Osteocyte (in vitro differentiated cells): ENCODE measurements at regions not wholly inside any gene's neighbourhood (a gene's known extent, or its start where the extent isn't known, plus 50 kb on each side); places are given as distances from the start of the nearest gene placed in this dataset.

Experiments
- DNase-seq: peaks from one replicate; pipeline ENCODE4 v3.0.0; 2021; ENCODE audit warnings: mixed read lengths; ENCODE audit not compliant: unreplicated experiment; ENCODE audit errors: extremely low spot score
- H3K27ac Mint-ChIP-seq: one replicate; pipeline ENCODE4 v1.8.0; 2021; ENCODE audit warnings: mild to moderate bottlenecking, mixed read lengths; ENCODE audit not compliant: unreplicated experiment
- H3K27me3 Mint-ChIP-seq: one replicate; pipeline ENCODE4 v1.8.0; 2021; ENCODE audit warnings: mixed read lengths; ENCODE audit not compliant: unreplicated experiment
- H3K36me3 Mint-ChIP-seq: one replicate; pipeline ENCODE4 v1.8.0; 2021; ENCODE audit warnings: mixed read lengths; ENCODE audit not compliant: unreplicated experiment
- H3K4me1 Mint-ChIP-seq: one replicate; pipeline ENCODE4 v1.8.0; 2021; ENCODE audit warnings: mixed read lengths; ENCODE audit not compliant: unreplicated experiment
- H3K4me3 Mint-ChIP-seq: one replicate; pipeline ENCODE4 v1.8.0; 2021; ENCODE audit warnings: mild to moderate bottlenecking, moderate library complexity, mixed read lengths; ENCODE audit not compliant: unreplicated experiment
- H3K9me3 Mint-ChIP-seq: one replicate; pipeline ENCODE4 v1.8.0; 2021; ENCODE audit warnings: mixed read lengths; ENCODE audit not compliant: unreplicated experiment
- CTCF ChIP-seq: fragments of 200-600 bp; sonication (generic); IDR thresholded peaks from 2 replicates; pipeline ENCODE4 v1.5.0; 2021; ENCODE audit warnings: antibody characterized with exemption, mild to moderate bottlenecking, moderate library complexity

- Mint-ChIP-seq H3K9me3 (no peaks in the 10 kb centered on the region), H3K4me1 (peaks cover 26% of the 10 kb centered on the region), H3K27me3 (no peaks in the 10 kb centered on the region), H3K27ac (peak overlapping the region; percentile 53), H3K36me3 (no peaks in the 10 kb centered on the region), H3K4me3 (no peak overlapping the region)
- DNase-seq, result peak; percentile 71
- no peak for TF ChIP-seq CTCF
Measured at GRCh38 chr1:114342376-114342775, 168.6 kb downstream of the TRIM33 start.

DNA sequence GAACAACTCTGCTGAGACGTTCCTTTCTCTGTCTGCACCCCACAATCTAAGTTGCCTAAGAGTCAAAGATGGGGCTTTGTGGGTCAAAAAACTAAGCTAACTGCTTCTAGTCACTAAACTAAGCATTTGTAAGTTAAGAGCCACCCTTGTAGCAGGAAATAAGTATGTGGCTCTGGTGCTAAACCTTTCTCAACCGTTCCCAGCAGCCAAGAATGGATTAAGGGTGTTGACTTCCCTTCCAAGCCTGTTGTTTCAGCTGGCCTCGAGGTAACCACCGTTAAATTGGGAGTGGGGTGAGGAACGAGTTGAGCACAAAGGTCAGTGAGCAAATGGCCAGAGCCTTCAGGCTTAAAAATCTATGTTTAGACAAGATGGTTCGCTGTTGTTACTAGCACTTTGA is 169.1 kb downstream of the TRIM33 start:
- no peaks in the 10 kb centered on the region for H3K36me3 Mint-ChIP-seq
- peak; percentile 74 for DNase-seq
- no peaks in the 10 kb centered on the region for H3K27me3 Mint-ChIP-seq
- peaks cover 26% of the 10 kb centered on the region for H3K4me1 Mint-ChIP-seq
- peak overlapping the region; percentile 53 for H3K27ac Mint-ChIP-seq
- H3K9me3 Mint-ChIP-seq, result no peaks in the 10 kb centered on the region
- H3K4me3 Mint-ChIP-seq, result no peak overlapping the region
- no peak for TF ChIP-seq CTCF

GRCh38 chr1:114341299-114341698 is 169.7 kb downstream of the TRIM33 start:
- Mint-ChIP-seq H3K4me3 (no peak overlapping the region), H3K27ac (peak overlapping the region; percentile 53), H3K4me1 (peaks cover 24% of the 10 kb centered on the region), H3K9me3 (no peaks in the 10 kb centered on the region), H3K27me3 (no peaks in the 10 kb centered on the region), H3K36me3 (no peaks in the 10 kb centered on the region)
- no peak for DNase-seq
- no peak for TF ChIP-seq CTCF

DNA sequence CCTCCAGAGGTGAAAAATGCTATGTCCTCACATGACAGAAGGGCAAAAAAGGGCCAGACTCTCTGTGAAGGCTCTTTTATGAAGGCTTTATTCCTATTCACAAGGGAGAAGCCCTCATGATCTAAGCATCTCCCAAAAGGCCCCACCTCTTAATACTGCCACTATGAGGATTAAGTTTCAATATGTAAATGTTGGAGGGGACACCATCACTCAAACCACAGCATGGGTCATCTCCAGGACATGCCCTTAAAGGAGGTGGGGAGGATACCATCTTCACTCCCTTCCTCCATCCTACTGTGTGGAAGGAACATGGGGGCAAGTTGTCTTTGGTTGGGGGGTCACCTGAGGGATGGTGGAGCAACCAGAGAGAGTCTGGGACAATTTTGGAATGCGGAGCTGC is 170.1 kb downstream of the TRIM33 start:
- DNase-seq, result peak; percentile 5
- Mint-ChIP-seq H3K4me3 (no peak overlapping the region), H3K27me3 (no peaks in the 10 kb centered on the region), H3K9me3 (no peaks in the 10 kb centered on the region), H3K36me3 (no peaks in the 10 kb centered on the region), H3K4me1 (peaks cover 22% of the 10 kb centered on the region), H3K27ac (no peak overlapping the region)
- no peak for TF ChIP-seq CTCF

- no peaks in the 10 kb centered on the region for H3K9me3 Mint-ChIP-seq
- no peak overlapping the region for H3K27ac Mint-ChIP-seq
- no peak overlapping the region for H3K4me3 Mint-ChIP-seq
- no peak for DNase-seq
- H3K36me3 Mint-ChIP-seq, result no peaks in the 10 kb centered on the region
- no peak for TF ChIP-seq CTCF
- H3K27me3 Mint-ChIP-seq, result peaks cover 9% of the 10 kb centered on the region
- peaks cover 20% of the 10 kb centered on the region for H3K4me1 Mint-ChIP-seq
Measured at GRCh38 chr1:114339379-114339778, 171.6 kb downstream of the TRIM33 start.
